HEK293 (cell line): ENCODE measurements at regions not wholly inside any gene's neighbourhood (a gene's known extent, or its start where the extent isn't known, plus 50 kb on each side); places are given as distances from the start of the nearest gene placed in this dataset.

Source experiments
- HOXA7 ChIP-seq: sonication (generic); formaldehyde crosslinking; IDR thresholded peaks from 2 replicates; pipeline ENCODE4 v1.8.1; 2022; ENCODE audit warnings: missing genetic modification reagents, borderline replicate concordance
- ZNF660 ChIP-seq: fragments of 450-650 bp; IDR thresholded peaks from 2 replicates; pipeline ENCODE4 v1.5.1; 2018; ENCODE audit warnings: missing biosample characterization, mild to moderate bottlenecking, missing genetic modification characterization

DNA sequence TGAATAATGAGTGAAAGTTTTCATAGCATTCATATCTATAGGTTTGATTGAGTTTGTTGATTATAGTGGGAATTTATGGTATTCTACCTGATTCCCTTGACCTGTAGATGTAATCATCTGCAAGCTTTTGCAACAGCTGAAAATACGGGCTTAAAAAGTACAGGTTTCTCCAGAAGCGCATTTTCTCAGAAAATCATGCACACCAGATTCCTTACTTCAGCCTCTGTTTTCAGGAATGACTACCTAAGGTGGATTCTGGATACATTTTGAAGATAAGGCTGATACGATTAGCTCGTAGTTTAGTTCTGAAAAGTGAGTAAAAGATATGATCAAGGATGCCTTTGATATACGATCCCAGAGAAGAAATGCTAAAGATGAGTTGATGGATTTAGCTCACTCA, 694.8 kb upstream of the CDH10 start:
- no peak for TF ChIP-seq ZNF660 (tag by site-specific recombination)
- TF ChIP-seq HOXA7 (CRISPR knock-in tag) = no peak
